Activated T-cell treated with anti-CD3 and anti-CD28 coated beads, Interleukin-2, amount 50 U/mL, for 72 hours (primary cell): ENCODE measurements at regions not wholly inside any gene's neighbourhood (a gene's known extent, or its start where the extent isn't known, plus 50 kb on each side); places are given as distances from the start of the nearest gene placed in this dataset.
"Not testable (repeated sequence)": the region's sequence is repeated elsewhere in the genome, so short reads cannot be mapped to it uniquely, and the experiment has no call there.

Source experiments
- ATAC-seq, 2 donors: fragments of 150-1000 bp; cut with Tn5 transposase; replicated peaks in 1 of 2; 2 replicates each; pipeline ENCODE4 v1.10.0; 2021; ENCODE audit warnings: moderate library complexity in 2 of 2, mild to moderate bottlenecking in 1 of 2
- DNase-seq, 2 donors: peaks; one replicate each; pipeline ENCODE4 v3.0.0; 2021 to 2022; ENCODE audit warnings: mixed read lengths in 1 of 2
- H3K27ac Mint-ChIP-seq: one replicate; pipeline ENCODE4 v1.8.0; 2022; ENCODE audit warnings: mild to moderate bottlenecking, moderate library complexity, mixed read lengths
- H3K27me3 Mint-ChIP-seq: one replicate; pipeline ENCODE4 v1.8.0; 2022; ENCODE audit warnings: low read depth, mixed read lengths
- H3K36me3 Mint-ChIP-seq, 2 donors: one replicate each; pipeline ENCODE4 v1.8.0; 2022; ENCODE audit warnings: mixed read lengths in 2 of 2, mild to moderate bottlenecking in 1 of 2; ENCODE audit not compliant: insufficient read depth in 2 of 2
- H3K4me1 Mint-ChIP-seq: one replicate; pipeline ENCODE4 v1.8.0; 2022; ENCODE audit warnings: low read depth, mixed read lengths
- H3K4me3 Mint-ChIP-seq, 2 donors: one replicate each; pipeline ENCODE4 v1.8.0; 2022; ENCODE audit warnings: mild to moderate bottlenecking in 2 of 2, mixed read lengths in 2 of 2, moderate library complexity in 2 of 2
- H3K9me3 Mint-ChIP-seq, 2 donors: one replicate each; pipeline ENCODE4 v1.8.0; 2022; ENCODE audit warnings: mixed read lengths in 2 of 2

- H3K27ac Mint-ChIP-seq, H3K4me3 Mint-ChIP-seq, DNase-seq, H3K36me3 Mint-ChIP-seq, H3K9me3 Mint-ChIP-seq, ATAC-seq: not testable (repeated sequence)
- peaks cover 23% of the 10 kb centered on the region for H3K4me1 Mint-ChIP-seq
- peaks cover 58% of the 10 kb centered on the region for H3K27me3 Mint-ChIP-seq
Measured at GRCh38 chr1:228653057-228653456, 82.2 kb upstream of the RHOU start.

- Mint-ChIP-seq H3K4me3 (no peak overlapping the region), H3K27me3 (peaks cover 51% of the 10 kb centered on the region), H3K9me3 (no peaks in the 10 kb centered on the region), H3K27ac (no peak overlapping the region), H3K4me1 (peaks cover 17% of the 10 kb centered on the region), H3K36me3 (no peaks in the 10 kb centered on the region)
- ATAC-seq (no peak), DNase-seq (no peak)
Measured at GRCh38 chr1:228653748-228654147, 81.5 kb upstream of the RHOU start.

- DNase-seq (no peak), ATAC-seq (no peak)
- peaks cover 31% of the 10 kb centered on the region for H3K27me3 Mint-ChIP-seq
- no peak overlapping the region for H3K4me3 Mint-ChIP-seq
- H3K27ac Mint-ChIP-seq, result no peak overlapping the region
- H3K9me3 Mint-ChIP-seq, result peaks cover 0 to under 1% of the 10 kb centered on the region in 2 donors
- no peaks in the 10 kb centered on the region for H3K4me1 Mint-ChIP-seq
- no peaks in the 10 kb centered on the region for H3K36me3 Mint-ChIP-seq
Measured at GRCh38 chr1:228655796-228656394, 79.4 kb upstream of the RHOU start.

GRCh38 chr1:228662007-228662689 lies 73.1 kb upstream of the RHOU start:
- not testable (repeated sequence) for H3K4me3 Mint-ChIP-seq, H3K9me3 Mint-ChIP-seq, H3K36me3 Mint-ChIP-seq, ATAC-seq, H3K27ac Mint-ChIP-seq, DNase-seq, H3K4me1 Mint-ChIP-seq
- H3K27me3 Mint-ChIP-seq, result peaks cover 15% of the 10 kb centered on the region

GRCh38 chr1:228664399-228664914 lies 70.8 kb upstream of the RHOU start:
- H3K4me3 Mint-ChIP-seq, result no peak overlapping the region
- DNase-seq (peak; percentile 66 to 80), ATAC-seq (no peak)
- no peaks in the 10 kb centered on the region for H3K4me1 Mint-ChIP-seq
- H3K27me3 Mint-ChIP-seq, result peaks cover 15% of the 10 kb centered on the region
- no peaks in the 10 kb centered on the region for H3K36me3 Mint-ChIP-seq
- peaks cover 0 to 1% of the 10 kb centered on the region in 2 donors for H3K9me3 Mint-ChIP-seq
- H3K27ac Mint-ChIP-seq, result no peak overlapping the region

- H3K4me3 Mint-ChIP-seq, result no peak overlapping the region
- no peak for DNase-seq
- H3K27me3 Mint-ChIP-seq, result peaks cover 6% of the 10 kb centered on the region
- no peaks in the 10 kb centered on the region for H3K4me1 Mint-ChIP-seq
- H3K27ac Mint-ChIP-seq, result no peak overlapping the region
- no peaks in the 10 kb centered on the region for H3K36me3 Mint-ChIP-seq
- ATAC-seq, result no peak
- no peaks in the 10 kb centered on the region for H3K9me3 Mint-ChIP-seq
Measured at GRCh38 chr1:228666686-228667623, 68.3 kb upstream of the RHOU start.

GRCh38 chr1:228668553-228669241 lies 66.6 kb upstream of the RHOU start:
- Mint-ChIP-seq H3K27me3 (no peaks in the 10 kb centered on the region), H3K4me1 (no peaks in the 10 kb centered on the region), H3K27ac (no peak overlapping the region), H3K4me3 (no peak overlapping the region), H3K9me3 (no peaks in the 10 kb centered on the region), H3K36me3 (no peaks in the 10 kb centered on the region)
- no peak for ATAC-seq
- no peak for DNase-seq

- H3K27me3 Mint-ChIP-seq, result no peaks in the 10 kb centered on the region
- no peak overlapping the region for H3K27ac Mint-ChIP-seq
- no peaks in the 10 kb centered on the region for H3K36me3 Mint-ChIP-seq
- no peak for ATAC-seq
- H3K4me3 Mint-ChIP-seq, result no peak overlapping the region
- DNase-seq, result no peak
- no peaks in the 10 kb centered on the region for H3K4me1 Mint-ChIP-seq
- no peaks in the 10 kb centered on the region for H3K9me3 Mint-ChIP-seq
Measured at GRCh38 chr1:228669242-228669585, 66.1 kb upstream of the RHOU start.

- Mint-ChIP-seq H3K27me3 (peaks cover 32% of the 10 kb centered on the region), H3K4me3 (peak overlapping the region in 1 of 2 donors; percentile 22)
- H3K4me1 Mint-ChIP-seq, H3K36me3 Mint-ChIP-seq, ATAC-seq, DNase-seq, H3K27ac Mint-ChIP-seq, H3K9me3 Mint-ChIP-seq: not testable (repeated sequence)
Measured at GRCh38 chr1:228681076-228681565, 54.2 kb upstream of the RHOU start.

- Mint-ChIP-seq H3K36me3 (no peaks in the 10 kb centered on the region), H3K4me3 (no peak overlapping the region), H3K27ac (no peak overlapping the region), H3K4me1 (no peaks in the 10 kb centered on the region), H3K27me3 (peaks cover 37% of the 10 kb centered on the region), H3K9me3 (no peaks in the 10 kb centered on the region)
- DNase-seq (no peak), ATAC-seq (no peak)
Measured at GRCh38 chr1:228683428-228683827, 51.9 kb upstream of the RHOU start.

- no peak for ATAC-seq
- no peak overlapping the region for H3K4me3 Mint-ChIP-seq
- no peak for DNase-seq
- H3K27ac Mint-ChIP-seq, result no peak overlapping the region
- no peaks in the 10 kb centered on the region for H3K4me1 Mint-ChIP-seq
- no peaks in the 10 kb centered on the region for H3K36me3 Mint-ChIP-seq
- H3K9me3 Mint-ChIP-seq, result no peaks in the 10 kb centered on the region
- H3K27me3 Mint-ChIP-seq, result peaks cover 37% of the 10 kb centered on the region
Measured at GRCh38 chr1:228684607-228685006, 50.7 kb upstream of the RHOU start.

GRCh38 chr1:228685081-228685660 lies 50.1 kb upstream of the RHOU start:
- H3K27ac Mint-ChIP-seq, result no peak overlapping the region
- ATAC-seq, result no peak
- peaks cover 37% of the 10 kb centered on the region for H3K27me3 Mint-ChIP-seq
- H3K4me3 Mint-ChIP-seq, result no peak overlapping the region
- no peak for DNase-seq
- H3K4me1 Mint-ChIP-seq, result no peaks in the 10 kb centered on the region
- no peaks in the 10 kb centered on the region for H3K9me3 Mint-ChIP-seq
- H3K36me3 Mint-ChIP-seq, result no peaks in the 10 kb centered on the region
